ENCODE measurements at regions not wholly inside any gene's neighbourhood (a gene's known extent, or its start where the extent isn't known, plus 50 kb on each side); places are given as distances from the start of the nearest gene placed in this dataset.

GRCh38 chr14:45332360-45332988, 79.5 kb upstream of the MIS18BP1 start:
- no peak for TF ChIP-seq CTCF (conservative IDR thresholded peaks at IDR 0.05; ENCODE audit: low read depth, low read length)
- TF ChIP-seq EZH2 (IDR thresholded peaks at IDR 0.05; ENCODE audit: low read length, unreplicated experiment) = no peak
